Pulmonary artery endothelial cell (primary cell): ENCODE measurements at regions not wholly inside any gene's neighbourhood (a gene's known extent, or its start where the extent isn't known, plus 50 kb on each side); places are given as distances from the start of the nearest gene placed in this dataset.

Experiments
- DNase-seq: peaks from one replicate; pipeline ENCODE4 v3.0.0-alpha.2; 2011; ENCODE audit warnings: low read depth, low spot score

- DNase-seq: no peak
These were observed 51.1 kb upstream of the GRIK3 start for GRCh38 chr1:37085393-37085792.

DNA sequence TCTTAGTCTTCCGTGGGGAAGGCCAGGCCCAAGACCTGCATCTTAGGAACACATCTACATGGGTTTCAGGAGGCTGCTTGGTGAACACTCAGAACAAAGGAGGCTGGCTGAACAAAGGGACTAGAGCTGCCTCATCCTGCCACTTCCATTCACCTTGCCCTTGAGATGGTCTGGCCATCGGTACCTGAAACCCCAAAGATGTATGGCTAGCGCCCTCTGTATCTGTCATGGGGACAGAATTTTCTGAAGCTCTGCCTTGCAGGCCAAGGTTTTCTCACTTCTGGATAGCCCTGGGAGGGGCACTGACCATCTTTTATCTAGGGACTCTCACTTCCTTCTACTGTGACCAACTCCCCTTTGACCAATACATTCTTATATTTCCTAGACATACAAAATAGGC, 55.4 kb upstream of the GRIK3 start:
- DNase-seq: no peak

DNA sequence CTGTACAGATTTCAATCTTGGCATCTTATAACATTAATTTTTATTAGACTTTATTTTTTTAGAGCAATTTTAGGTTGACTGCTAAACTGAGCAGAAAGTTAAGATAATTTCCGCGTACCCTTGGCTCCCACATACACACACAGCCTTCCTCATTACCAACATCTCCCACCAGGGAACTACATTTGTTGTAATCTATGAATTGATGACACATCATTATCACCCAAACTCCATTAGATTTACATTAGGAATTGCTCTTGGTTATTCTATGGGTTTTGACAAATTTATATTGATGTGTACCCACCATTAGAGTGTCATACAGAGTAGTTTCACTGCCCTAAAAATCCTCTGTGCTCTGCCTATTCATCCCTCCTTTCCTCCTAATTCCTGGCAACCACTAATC, 56.4 kb upstream of the GRIK3 start:
- no peak for DNase-seq

GRCh38 chr1:37092937-37093336, 58.6 kb upstream of the GRIK3 start:
- DNase-seq: no peak

GRCh38 chr1:37094302-37094701, 60.0 kb upstream of the GRIK3 start:
- no peak for DNase-seq

DNA sequence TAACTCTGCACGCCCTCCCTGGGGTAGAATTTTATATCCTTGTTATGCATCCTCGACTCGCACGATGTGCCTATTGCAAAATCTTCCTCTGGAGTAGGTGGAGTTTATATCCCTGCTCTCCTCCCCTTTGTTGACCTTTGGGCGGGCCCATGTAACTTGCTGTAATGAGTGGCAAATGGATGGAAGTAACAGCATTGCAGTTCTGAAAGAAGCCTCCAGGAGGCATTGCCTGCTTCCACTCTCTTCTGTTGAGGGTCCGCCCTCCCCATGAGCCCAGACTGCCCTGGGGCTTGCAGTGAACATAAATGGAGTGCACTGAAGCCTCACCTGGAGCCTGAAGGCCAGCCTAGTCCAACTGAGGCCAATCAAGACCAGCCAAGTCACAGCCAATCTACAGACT, 62.2 kb upstream of the GRIK3 start:
- no peak for DNase-seq

DNA sequence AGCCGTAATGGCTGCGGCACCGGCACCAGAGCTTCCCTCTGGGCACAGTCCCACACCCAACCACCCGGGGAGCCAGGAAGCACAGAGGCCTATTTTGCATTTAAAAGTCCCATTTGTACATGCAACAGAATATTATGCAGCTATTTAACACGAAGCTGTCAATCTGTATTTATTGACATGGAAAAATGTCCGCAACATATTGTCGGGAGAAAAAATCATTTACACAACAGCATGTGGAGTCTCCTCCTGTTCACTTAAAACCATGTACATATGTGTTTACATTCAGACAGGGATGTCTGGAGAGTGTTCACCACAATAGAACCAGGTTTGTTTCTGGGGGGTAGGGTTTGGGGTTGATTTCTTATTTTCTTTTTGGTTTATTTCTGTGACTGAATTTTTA, 63.4 kb upstream of the GRIK3 start:
- DNase-seq: no peak

DNA sequence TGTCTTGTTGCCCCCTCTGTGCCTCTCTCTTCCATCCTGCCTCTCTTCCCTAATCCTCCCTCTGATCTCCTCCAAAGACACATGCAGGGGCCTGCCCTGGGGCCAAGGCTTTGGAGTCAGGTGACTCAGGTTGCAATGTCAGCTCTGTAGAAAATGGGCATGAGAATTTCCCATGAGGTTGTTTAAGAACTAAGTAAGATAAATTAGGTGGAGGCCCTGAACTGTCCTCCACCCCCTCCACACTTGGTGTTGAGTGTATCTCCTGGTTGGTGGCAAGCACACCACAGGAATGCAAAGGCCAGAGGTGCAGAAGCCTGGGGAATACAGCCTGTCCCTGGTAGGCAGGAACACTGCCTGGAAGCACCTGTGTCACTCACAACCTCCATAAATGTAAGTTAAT, 63.9 kb upstream of the GRIK3 start:
- DNase-seq: no peak

- DNase-seq: no peak
These were observed 66.0 kb upstream of the GRIK3 start for GRCh38 chr1:37100310-37100709.

DNA sequence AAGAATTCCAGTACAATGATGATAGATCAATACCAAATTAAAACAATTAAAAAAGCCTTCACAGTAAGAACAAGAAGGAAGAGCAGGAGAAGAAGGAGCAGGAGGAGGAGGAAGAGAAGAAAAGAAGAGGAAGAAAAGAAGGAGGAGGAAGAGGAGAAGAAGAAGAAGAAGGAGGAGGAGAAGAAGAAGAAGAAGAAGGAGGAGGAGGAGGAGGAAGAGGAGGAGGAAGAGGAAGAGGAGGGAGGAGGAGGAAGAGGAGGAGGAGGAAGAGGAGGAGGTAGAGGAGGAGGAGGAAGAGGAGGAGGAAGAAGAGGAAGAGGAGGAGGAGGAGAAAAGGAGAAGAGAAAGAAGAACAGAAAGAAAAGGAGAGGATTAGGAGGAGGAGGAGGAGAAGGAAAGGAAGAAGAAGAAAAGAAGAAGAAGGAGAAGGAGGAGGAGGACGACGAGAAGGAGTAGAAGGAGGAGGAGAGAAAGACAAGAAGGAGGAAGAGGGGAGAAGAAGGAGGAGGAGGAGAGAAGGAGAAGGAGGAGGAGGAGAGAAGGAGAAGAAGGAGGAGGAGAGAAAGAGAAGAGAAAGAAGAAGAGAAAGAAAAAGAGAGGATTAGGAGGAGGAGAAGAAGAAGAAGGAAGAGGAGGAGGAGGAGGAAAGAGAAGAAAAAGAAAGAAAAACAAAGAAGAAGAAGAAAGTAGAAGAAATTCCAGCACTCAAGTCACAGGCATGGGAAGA, 68.5 kb upstream of the GRIK3 start:
- no peak for DNase-seq

DNA sequence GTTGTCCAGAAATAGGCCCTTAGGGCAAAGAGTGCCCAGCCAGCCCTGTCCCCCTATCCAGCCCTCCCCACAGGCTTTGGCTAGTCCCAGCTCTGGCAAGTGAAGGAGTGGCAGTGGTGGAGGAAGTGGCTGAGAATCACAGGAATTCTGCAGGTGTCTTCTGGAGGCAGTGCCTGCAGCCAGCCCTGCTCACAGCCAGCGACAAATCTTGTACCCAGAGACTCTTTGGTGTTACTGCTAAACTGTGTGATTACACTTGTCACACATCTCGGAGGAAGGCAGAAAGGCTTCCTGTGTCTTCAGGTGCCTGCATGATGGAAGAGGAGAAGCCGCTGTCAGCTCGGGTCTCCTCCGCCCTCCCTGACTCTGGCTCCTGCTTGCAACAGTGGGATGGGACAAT, 71.6 kb upstream of the GRIK3 start:
- DNase-seq: no peak

DNA sequence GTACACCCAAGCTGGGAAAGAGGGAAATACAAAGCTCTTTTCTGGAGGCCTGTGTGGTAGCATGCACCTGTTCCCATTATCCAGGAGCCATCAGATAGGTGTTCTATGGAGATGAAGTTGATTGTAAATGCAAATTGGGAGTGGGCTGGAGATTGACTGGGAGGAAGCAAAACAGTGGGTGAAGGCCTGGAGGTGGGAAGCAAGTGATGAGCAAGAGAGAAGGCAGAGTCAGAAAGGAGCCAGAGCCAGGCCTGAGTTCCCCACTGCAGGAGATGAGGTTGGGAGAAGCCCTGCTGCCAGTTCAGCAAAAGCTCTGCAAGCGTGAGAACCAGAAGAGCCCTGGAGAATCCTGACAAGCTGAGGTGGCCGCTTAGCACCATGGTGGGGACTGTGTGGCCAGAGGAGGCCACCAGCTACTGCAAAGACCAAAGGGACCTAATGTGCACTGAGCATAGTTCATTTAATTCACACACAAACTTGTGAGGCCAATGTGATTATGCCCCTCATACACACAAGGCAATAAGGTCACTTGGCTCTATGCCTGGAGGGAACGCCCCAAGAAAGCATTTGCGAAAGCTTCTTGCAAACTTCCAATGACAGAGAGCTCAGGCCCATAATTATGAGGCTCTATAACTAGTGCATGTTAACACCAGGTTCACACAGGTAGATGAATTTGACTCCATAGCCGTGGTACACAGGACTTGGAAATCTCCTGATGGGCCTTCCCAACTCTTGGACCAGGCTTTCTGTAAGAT, 73.0 kb upstream of the GRIK3 start:
- DNase-seq: no peak

- no peak for DNase-seq
These were observed 74.4 kb upstream of the GRIK3 start for GRCh38 chr1:37108596-37109188.

DNA sequence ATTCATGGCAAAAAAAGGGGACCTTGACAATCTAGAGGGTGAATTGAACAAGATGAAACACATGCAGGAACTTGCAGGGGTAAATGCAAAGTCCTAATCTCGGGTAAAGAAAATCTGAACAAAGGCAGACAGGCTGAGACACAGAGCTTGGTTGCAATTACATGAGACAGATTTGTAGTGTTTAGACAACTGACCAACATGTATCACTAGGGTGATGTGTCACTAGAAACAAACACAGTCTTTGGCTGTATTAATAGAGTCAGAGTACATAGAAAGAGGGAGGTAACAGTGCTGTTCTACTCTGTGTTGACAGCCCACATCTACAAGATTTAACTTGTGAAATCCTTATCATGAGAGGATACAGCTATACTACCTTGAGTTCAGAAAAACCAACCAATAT, 78.1 kb upstream of the GRIK3 start:
- no peak for DNase-seq

DNA sequence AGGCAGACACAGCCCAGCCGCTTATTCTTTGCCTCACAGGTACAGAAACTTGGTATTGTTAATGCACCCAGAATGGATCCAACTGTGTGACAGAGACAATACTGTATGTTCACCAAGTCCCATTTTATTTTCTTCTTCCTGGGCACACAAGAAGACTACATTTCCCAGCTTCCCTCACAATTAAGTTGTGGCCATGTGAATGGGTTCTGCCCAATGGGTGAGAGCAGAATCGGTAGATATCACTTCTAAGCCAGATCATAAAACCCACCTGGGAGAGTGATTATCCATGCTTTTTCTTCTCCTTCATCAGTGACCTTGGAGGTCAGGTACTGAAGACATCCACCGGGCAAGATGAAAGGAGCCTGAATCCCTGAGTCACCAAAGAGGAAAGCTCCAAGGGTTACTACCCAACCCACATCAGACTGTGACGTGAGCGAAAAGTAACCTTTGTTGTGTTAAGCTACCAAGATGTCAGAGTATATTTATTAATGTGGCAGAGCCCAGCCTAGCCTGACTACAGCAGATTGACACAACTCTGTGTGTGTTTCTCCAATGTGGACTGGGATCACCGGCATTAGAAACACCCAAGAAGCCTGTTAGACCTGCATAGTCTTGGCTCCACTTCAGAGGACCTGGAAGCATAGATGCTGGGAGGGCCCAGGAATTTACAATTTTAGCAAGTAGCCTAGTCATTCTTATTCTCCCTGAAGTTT, 79.1 kb upstream of the GRIK3 start:
- no peak for DNase-seq

DNA sequence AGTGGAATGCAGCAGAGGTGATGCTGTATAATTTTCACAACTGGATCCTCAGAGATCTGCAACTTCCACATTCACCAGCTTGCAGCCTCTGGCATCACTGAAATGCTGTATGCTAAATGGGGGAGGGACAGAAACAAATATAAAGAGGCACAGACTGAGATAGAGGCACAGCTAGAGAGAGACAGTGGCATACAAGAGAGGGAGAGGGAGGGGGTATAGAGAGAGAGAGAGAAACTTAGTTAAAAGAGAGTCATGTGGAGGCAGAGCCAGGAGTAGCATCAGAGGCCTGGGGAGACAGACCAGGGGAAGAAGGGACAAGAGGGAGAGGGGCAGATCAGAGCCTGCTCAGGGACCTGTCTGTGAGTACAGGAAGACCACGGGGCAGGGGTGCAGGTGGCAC, 84.5 kb upstream of the GRIK3 start:
- no peak for DNase-seq

- no peak for DNase-seq
These were observed 86.0 kb upstream of the GRIK3 start for GRCh38 chr1:37120279-37120678.

DNA sequence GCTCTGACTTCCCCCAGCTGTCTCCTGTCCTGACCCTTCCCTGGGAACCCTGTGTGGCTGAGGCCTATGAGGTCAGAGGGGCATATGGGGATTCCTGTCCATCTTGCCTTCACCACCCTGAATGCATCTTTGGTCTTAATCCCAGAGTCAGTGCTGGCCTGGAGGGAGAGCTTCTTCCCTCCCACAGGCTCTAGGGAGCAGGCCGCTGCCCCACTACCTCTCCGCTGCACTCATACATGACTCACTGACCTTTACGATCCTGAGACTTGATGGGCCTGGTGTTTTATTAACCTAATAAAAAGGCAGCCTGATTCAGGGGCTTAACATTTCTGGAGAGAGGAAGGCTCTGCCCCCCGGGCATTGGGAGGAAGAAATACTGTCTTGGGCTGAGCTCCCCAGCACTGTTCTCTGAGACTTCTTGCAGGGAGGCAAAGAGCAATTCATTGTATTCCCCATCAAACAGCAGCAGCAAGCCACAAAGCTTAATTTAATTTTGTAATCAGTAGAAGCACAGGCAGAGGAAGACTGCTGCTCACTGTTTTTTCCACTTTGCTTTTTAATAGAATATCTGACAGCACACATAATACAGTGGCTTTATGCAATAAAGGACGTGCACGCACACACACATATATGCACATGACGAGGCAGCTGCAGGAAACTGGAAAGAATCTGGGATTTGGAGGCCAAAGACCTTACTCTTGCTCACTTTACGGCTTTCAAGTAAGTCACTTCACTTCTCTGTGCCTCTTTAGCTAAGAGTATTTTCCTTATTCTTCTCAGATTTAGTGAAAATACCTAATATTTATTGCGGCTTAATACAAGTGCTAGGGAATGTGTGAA, 89.2 kb upstream of the GRIK3 start:
- no peak for DNase-seq

DNA sequence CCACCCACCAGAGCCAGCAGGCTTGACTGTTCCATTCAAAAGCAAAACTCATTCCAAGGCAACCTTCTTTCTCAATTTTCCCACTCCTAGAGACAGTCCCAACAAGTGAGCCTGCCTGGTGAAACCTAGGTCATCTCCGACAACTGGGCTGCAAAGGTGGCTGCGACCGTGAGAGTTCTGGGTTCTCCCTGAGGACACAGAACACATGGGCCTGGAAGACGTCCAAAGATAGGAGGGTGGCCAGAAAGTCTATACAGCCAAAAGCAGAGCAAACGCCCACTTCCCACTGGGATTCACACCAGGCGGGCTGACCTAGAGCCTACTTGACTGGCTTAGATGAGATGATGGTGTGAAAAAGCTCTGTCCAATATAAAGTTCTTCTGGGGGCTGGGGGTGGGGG, 90.2 kb upstream of the GRIK3 start:
- no peak for DNase-seq

GRCh38 chr1:37125295-37125694, 91.0 kb upstream of the GRIK3 start:
- no peak for DNase-seq

DNA sequence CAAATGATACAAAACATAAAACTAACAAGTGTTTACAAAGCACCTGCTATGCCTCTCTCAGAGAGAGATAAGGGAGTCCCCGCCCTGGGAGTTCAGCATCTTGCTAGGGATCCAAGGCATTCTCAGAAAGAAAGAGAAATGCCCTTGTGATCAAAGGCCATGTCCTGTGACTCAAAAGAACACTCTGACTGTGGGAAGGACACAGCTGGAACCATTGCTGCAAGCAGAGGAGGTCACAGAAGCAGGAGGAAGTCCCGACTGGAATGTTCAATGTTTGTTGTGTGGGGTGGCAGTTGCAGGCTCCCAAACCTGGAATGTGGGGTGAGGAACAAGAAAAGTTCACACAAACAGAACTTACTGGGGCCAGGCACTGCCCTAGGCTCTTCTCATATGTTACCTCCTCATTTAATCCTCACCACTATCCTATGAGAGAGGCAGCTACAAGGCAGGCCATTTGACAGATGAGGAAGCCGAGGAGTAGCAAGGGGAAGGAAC, 93.0 kb upstream of the GRIK3 start:
- no peak for DNase-seq
